Prostate gland (tissue), 2 donors: ENCODE measurements at regions not wholly inside any gene's neighbourhood (a gene's known extent, or its start where the extent isn't known, plus 50 kb on each side); places are given as distances from the start of the nearest gene placed in this dataset.

Experiments
- CTCF ChIP-seq, 4 experiments: fragments of 200-600 bp in 2 of 4; fragments of 450-650 bp in 2 of 4; sonication (generic) in 2 of 4; IDR thresholded peaks; 1 replicate in 3 of 4; 2 replicates in 1 of 4; pipeline ENCODE4 v1.5.1; 2016 to 2019; ENCODE audit warnings: antibody characterized with exemption in 4 of 4, mild to moderate bottlenecking in 2 of 4, moderate library complexity in 2 of 4
- POLR2A ChIP-seq: fragments of 450-650 bp; IDR thresholded peaks from one replicate; pipeline ENCODE4 v1.6.1; 2016; ENCODE audit warnings: antibody characterized with exemption, mild to moderate bottlenecking
- POLR2AphosphoS5 ChIP-seq: sonication (generic); formaldehyde crosslinking; IDR thresholded peaks from one replicate; pipeline ENCODE4 v1.6.1; 2017; ENCODE audit warnings: antibody characterized with exemption

DNA sequence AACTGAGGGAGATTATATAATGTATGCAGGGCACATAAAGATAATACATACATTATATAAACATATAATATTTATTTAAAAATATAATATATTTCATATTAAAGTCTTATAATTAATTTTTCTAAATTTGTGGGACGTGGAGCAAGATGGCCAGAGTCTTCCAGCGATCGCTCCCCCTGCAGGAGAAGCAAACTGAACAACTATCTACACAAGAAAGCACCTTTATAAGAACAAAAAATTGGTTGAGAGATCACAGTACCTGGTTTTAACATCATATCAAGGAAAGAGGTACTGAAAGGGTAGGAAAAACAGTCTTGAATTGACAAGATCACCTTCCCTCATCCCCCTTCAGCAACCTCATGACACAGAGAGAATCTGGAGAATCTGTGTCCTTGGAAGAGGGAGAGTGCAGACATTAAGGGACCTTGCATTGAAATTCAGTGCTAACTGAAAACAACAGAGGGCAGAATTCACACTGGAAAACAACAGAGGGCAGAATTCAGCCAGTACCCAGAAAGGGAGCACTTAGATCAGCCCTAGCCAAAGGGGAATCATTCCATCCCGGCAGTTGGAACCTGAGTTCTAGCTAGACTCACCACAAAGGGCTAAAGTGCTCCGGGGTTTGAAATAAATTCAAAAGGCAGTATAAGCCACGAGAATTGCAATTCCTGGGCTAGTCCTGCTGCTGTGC, 262.5 kb upstream of the NDST3 start:
- no peak for TF ChIP-seq CTCF (IDR thresholded peaks at IDR 0.05)
- no peak for TF ChIP-seq POLR2AphosphoS5
- no peak for TF ChIP-seq POLR2A
